ENCODE measurements at regions not wholly inside any gene's neighbourhood (a gene's known extent, or its start where the extent isn't known, plus 50 kb on each side); places are given as distances from the start of the nearest gene placed in this dataset.

DNA sequence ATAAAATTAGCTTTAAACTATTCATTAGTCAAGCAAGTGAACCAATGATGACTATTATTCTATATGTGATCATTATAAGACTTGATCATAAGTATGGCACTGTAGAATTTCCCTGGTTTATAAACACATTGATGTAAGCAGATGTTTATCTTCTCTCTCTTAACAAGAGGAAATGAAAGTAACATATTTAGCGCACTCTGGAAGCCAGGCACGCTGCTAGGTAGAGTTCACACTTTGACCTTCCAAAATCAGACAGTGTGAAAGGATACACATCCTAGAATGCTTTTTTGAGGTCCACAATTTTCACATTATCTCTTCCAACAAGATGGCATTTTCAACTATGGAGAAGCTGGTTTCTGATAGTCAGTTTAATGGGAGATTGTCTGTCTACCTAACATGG is 529.4 kb upstream of the IGFBP3 start:
- ChIA-PET RAD21 (ENCODE audit: low non-redundant PET in 1 of 2, low total read pairs in 2 of 2, uncharacterized antibody in 2 of 2, unreplicated experiment in 2 of 2) (no interaction called here), POLR2A (no interaction called here), CTCF (no interaction called here)
- H3K9ac ChIP-seq (ENCODE audit: low read length): no peak overlapping the region
- no peaks in the 10 kb centered on the region for H4K20me1 ChIP-seq (ENCODE audit: insufficient read depth)
- no peaks in the 10 kb centered on the region for H3K4me1 ChIP-seq (ENCODE audit: control insufficient read depth in 1 of 2, insufficient read depth in 2 of 2, low read length in 2 of 2)
- H3K9me2 ChIP-seq (ENCODE audit: insufficient read depth): no peaks in the 10 kb centered on the region
- H3K4me2 ChIP-seq (ENCODE audit: low read length): no peak overlapping the region
- DNase-seq (ENCODE audit: low read depth, low spot score) (no peak), ATAC-seq (no peak)
- no peaks in the 10 kb centered on the region for H3K79me2 ChIP-seq (ENCODE audit: insufficient read depth, low read length)
- no peaks in the 10 kb centered on the region for H3K27me3 ChIP-seq (ENCODE audit: insufficient read depth, low read length)
- no peak overlapping the region for H2AFZ ChIP-seq (ENCODE audit: low read depth, low read length, poor library complexity, severe bottlenecking)
- intact Hi-C loops (cut with micrococcal nuclease): no loop called here
- BruUV-seq (replicated peaks): no TSS peak
- TF ChIP-seq, protein P1, sequence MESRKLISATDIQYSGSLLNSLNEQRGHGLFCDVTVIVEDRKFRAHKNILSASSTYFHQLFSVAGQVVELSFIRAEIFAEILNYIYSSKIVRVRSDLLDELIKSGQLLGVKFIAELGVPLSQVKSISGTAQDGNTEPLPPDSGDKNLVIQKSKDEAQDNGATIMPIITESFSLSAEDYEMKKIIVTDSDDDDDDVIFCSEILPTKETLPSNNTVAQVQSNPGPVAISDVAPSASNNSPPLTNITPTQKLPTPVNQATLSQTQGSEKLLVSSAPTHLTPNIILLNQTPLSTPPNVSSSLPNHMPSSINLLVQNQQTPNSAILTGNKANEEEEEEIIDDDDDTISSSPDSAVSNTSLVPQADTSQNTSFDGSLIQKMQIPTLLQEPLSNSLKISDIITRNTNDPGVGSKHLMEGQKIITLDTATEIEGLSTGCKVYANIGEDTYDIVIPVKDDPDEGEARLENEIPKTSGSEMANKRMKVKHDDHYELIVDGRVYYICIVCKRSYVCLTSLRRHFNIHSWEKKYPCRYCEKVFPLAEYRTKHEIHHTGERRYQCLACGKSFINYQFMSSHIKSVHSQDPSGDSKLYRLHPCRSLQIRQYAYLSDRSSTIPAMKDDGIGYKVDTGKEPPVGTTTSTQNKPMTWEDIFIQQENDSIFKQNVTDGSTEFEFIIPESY (IDR thresholded peaks at IDR 0.05; ENCODE audit: extremely low read depth, insufficient replicate concordance, low read length): no peak
- TF ChIP-seq YY1 (IDR thresholded peaks at IDR 0.05; ENCODE audit: extremely low read depth, insufficient replicate concordance, low read depth, low read length): no peak
- TF ChIP-seq SIN3A (IDR thresholded peaks at IDR 0.05; ENCODE audit: low read depth): no peak
- TF ChIP-seq EGR1 (IDR thresholded peaks at IDR 0.05; ENCODE audit: low read depth): no peak
- TF ChIP-seq, protein P2, sequence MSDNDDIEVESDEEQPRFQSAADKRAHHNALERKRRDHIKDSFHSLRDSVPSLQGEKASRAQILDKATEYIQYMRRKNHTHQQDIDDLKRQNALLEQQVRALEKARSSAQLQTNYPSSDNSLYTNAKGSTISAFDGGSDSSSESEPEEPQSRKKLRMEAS (IDR thresholded peaks at IDR 0.05): no peak
- no peak overlapping the region for H3K27ac ChIP-seq (ENCODE audit: low read depth, low read length)
- H3K4me3 ChIP-seq (replicated peaks in 1 of 2; ENCODE audit: low read depth in 1 of 2, low read length in 2 of 2): no peak overlapping the region
- H3K9me3 ChIP-seq (ENCODE audit: control insufficient read depth in 1 of 2, insufficient read depth in 1 of 2, low read depth in 1 of 2, low read length in 2 of 2): no peaks in the 10 kb centered on the region
- no peaks in the 10 kb centered on the region for H3K36me3 ChIP-seq (ENCODE audit: control insufficient read depth in 1 of 2, insufficient read depth in 2 of 2, low read length in 2 of 2)

DNA sequence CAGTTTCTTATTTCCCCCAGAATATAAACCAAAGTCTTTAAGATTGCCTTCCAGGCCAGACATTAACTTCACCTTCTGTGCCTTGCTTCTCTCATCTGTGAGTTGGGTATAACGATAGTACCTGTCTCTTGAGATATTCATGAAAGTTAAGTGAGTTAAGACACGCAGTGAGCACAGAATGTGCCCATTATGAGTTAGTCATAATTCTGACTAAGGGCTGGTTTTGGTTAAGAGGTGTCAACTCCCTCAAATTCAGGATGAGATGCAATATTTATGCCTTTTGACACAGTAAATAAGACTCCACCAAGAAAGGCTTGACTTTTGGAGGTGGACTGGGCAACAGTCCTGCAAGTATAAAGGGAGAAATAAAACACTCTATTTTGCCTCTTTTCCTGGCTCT is 528.7 kb upstream of the IGFBP3 start:
- ATAC-seq: no peak

More for the DNA sequence above, 528.7 kb upstream of the IGFBP3 start:
- no peak overlapping the region for H2AFZ ChIP-seq (ENCODE audit: low read depth, low read length, poor library complexity, severe bottlenecking)
- DNase-seq (ENCODE audit: low read depth, low spot score): no peak
- no peaks in the 10 kb centered on the region for H3K36me3 ChIP-seq (ENCODE audit: control insufficient read depth in 1 of 2, insufficient read depth in 2 of 2, low read length in 2 of 2)
- CTCF ChIA-PET: no interaction called here
- RAD21 ChIA-PET (ENCODE audit: low non-redundant PET in 1 of 2, low total read pairs in 2 of 2, uncharacterized antibody in 2 of 2, unreplicated experiment in 2 of 2): no interaction called here
- intact Hi-C loops (cut with micrococcal nuclease): no loop called here
- H3K4me3 ChIP-seq (replicated peaks in 1 of 2; ENCODE audit: low read depth in 1 of 2, low read length in 2 of 2): no peak overlapping the region
- no peak overlapping the region for H3K9ac ChIP-seq (ENCODE audit: low read length)
- BruUV-seq (replicated peaks): no TSS peak
- H3K9me2 ChIP-seq (ENCODE audit: insufficient read depth): no peaks in the 10 kb centered on the region
- H3K27me3 ChIP-seq (ENCODE audit: insufficient read depth, low read length): no peaks in the 10 kb centered on the region
- no peaks in the 10 kb centered on the region for H3K79me2 ChIP-seq (ENCODE audit: insufficient read depth, low read length)
- H3K4me2 ChIP-seq (ENCODE audit: low read length): no peak overlapping the region
- POLR2A ChIA-PET: no interaction called here
- H3K27ac ChIP-seq (ENCODE audit: low read depth, low read length): no peak overlapping the region
- no peaks in the 10 kb centered on the region for H3K4me1 ChIP-seq (ENCODE audit: control insufficient read depth in 1 of 2, insufficient read depth in 2 of 2, low read length in 2 of 2)
- no peak for TF ChIP-seq YY1 (IDR thresholded peaks at IDR 0.05; ENCODE audit: extremely low read depth, insufficient replicate concordance, low read depth, low read length)
- H4K20me1 ChIP-seq (ENCODE audit: insufficient read depth): no peaks in the 10 kb centered on the region
- no peaks in the 10 kb centered on the region for H3K9me3 ChIP-seq (ENCODE audit: control insufficient read depth in 1 of 2, insufficient read depth in 1 of 2, low read depth in 1 of 2, low read length in 2 of 2)
